H1 (cell line): ENCODE measurements at regions not wholly inside any gene's neighbourhood (a gene's known extent, or its start where the extent isn't known, plus 50 kb on each side); places are given as distances from the start of the nearest gene placed in this dataset.

Experiments used
- EZH2 ChIP-seq: fragments of 200-600 bp; sonication (generic); IDR thresholded peaks from 2 replicates; pipeline ENCODE4 v1.7.1; 2012; ENCODE audit warnings: low read depth, mild to moderate bottlenecking, moderate library complexity, low read length, inconsistent platforms; ENCODE audit not compliant: severe bottlenecking
- JUND ChIP-seq: IDR thresholded peaks from 2 replicates; pipeline ENCODE4 v1.6.1; 2011; ENCODE audit warnings: mild to moderate bottlenecking, improper control_type of control experiment, low read length
- SRF ChIP-seq: IDR thresholded peaks from 2 replicates; pipeline ENCODE4 v1.6.1; 2011; ENCODE audit warnings: mild to moderate bottlenecking, low read depth, low read length, moderate library complexity

- TF ChIP-seq JUND = no peak
- TF ChIP-seq EZH2 = no peak
- TF ChIP-seq SRF = no peak
Observed at GRCh38 chr12:74899031-74899829, 310.4 kb downstream of the KCNC2 start.
